ENCODE measurements at regions not wholly inside any gene's neighbourhood (a gene's known extent, or its start where the extent isn't known, plus 50 kb on each side); places are given as distances from the start of the nearest gene placed in this dataset.
"Not testable (repeated sequence)": the region's sequence is repeated elsewhere in the genome, so short reads cannot be mapped to it uniquely, and the experiment has no call there.

GRCh38 chr4:18090447-18090846 lies 68.9 kb upstream of the LCORL start:
- not testable (repeated sequence) for DNase-seq

DNA sequence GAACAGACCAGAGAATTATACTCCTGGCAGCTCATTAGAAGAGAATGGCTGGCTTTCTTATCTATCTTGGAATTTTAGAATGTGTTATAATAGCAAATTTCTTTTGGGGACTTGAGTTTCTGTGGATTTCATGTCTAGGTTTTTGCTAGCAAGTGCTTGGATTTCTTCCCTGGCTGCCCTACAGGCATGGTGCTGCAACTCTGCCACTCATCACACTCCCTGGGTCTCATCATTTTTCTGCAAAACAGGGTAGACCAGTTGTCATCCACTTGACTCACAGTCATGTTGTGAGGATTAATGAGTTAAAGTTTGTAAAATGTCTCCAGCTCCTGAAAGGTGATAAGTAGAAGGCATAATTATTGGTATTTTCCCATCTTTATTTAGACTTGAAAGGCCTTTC lies 60.7 kb upstream of the LCORL start:
- no peak for DNase-seq

- DNase-seq, result no peak
Observed at GRCh38 chr4:18081708-18082107, 60.2 kb upstream of the LCORL start.

- DNase-seq, result no peak
Observed at GRCh38 chr4:18077808-18078207, 56.3 kb upstream of the LCORL start.

GRCh38 chr4:18075823-18076433 lies 54.4 kb upstream of the LCORL start:
- peak; percentile 18 to 36 for DNase-seq

- no peak for DNase-seq
Observed at GRCh38 chr4:18071894-18072293, 50.3 kb upstream of the LCORL start.
